HG03139 (cell line): ENCODE measurements at regions not wholly inside any gene's neighbourhood (a gene's known extent, or its start where the extent isn't known, plus 50 kb on each side); places are given as distances from the start of the nearest gene placed in this dataset.
"Not testable (repeated sequence)": the region's sequence is repeated elsewhere in the genome, so short reads cannot be mapped to it uniquely, and the experiment has no call there.

ENCODE experiments used
- ATAC-seq: cut with Tn5 transposase; IDR thresholded peaks from one replicate; pipeline ENCODE4 v1.9.1; 2021; ENCODE audit not compliant: unreplicated experiment

- no peak for ATAC-seq
Measured at GRCh38 chr20:58043236-58044140, 185.0 kb downstream of the ANKRD60 start.

DNA sequence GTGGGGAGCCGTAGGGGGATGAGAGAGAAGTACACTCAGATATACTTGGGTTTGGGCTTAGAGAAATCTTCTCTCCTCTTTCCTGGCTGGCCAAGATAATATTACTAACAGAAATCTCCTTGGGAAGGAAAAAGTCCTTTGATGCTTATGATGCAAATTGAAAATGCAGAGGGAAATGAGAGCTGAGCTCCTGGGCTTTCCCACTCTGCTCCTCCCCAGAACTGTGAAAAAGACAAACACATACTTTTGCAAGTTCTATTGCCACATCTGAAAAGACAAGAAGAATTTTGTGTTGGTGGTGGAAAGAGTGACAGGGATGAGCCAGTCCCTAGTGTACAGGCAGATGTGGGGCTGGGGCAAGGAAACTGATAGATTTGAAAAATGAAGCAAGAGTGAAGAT, 185.9 kb downstream of the ANKRD60 start:
- ATAC-seq = no peak

DNA sequence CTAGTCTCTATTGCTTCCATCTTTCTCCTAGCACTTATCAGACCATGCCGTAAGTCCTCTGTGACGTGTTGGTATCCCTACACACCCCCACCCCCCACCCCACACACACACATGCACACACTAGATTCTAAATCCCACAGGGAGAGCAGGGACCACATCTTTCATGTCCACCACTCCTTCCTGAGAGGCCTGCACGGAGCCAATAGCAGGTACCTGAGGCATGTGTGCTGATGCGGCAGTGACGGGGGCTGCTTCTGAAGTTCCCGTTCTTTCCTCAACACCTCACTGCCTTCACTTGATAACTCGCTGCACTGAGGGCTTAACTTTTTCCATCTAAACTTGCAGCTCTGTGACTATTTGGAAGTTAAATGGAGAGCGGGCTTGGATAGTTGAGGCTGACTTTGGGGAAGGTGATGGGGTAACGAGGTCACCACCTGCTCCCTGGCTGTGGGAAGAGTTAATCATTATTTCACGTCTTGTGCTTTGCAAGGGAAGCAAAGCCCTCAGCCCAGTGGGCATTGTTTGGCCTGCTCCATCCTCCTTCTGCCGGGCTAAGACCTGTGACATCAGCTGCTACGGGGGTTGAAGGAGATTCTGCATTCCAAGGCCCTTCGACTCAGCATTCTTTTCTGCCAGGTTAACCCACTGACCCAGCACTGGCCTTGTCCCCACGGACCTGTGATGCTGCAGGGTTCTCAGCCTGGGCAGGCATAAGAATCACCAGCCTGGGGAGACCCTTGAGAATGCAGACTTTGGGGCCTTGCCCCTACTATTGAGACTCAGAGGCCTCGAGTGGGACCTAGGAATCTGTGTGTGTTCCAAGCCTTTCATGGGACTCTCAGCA, 187.8 kb downstream of the ANKRD60 start:
- no peak for ATAC-seq

- no peak for ATAC-seq
Measured at GRCh38 chr20:58039274-58040092, 189.0 kb downstream of the ANKRD60 start.

DNA sequence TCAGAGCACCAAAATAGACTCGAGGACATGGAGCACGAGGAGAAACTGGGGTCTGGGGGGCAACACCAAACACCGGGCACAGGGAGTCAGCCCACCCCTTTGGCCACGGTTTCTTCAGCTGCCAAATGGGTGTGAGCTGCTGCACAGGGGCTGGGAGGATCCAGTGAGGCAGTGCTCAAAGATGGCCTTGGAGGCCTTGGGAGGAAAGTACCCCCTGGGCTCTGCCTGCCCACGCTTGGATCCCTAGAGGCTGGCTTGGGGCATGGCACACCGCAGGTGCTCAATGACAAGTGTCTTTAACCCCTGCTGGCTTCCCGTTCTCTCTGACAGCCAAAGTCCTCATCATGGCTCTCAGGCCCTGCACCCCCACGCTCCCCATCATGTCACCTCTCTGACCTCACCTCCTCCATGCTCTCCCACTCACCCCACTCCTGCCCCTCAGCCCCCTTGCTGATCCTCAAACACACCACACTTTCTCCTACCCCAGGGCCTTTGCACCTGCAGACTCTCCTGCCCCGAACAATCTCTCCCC, 190.3 kb downstream of the ANKRD60 start:
- ATAC-seq = no peak

GRCh38 chr20:58037631-58038030, 190.8 kb downstream of the ANKRD60 start:
- no peak for ATAC-seq

- no peak for ATAC-seq
Measured at GRCh38 chr20:58033026-58033536, 195.4 kb downstream of the ANKRD60 start.

DNA sequence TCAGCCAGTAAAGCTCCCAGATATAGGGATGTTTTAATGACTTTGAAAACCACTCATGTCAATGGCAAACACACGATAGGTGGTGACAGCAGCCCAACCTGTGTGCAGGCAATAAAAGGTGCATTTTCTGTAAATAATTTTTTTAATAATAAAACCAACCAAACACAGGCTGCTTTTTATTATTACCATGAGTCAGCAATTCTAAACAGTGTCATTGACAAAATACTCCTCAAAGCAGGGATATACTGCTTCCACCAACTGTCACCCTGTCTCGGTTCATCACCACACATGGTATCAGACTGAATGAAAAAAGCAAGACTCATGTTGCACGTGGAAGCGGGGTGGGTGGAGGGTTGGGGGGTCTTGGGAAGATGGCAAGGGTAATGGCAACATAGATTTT, 195.9 kb downstream of the ANKRD60 start:
- no peak for ATAC-seq

- ATAC-seq = not testable (repeated sequence)
Measured at GRCh38 chr20:58031350-58031749, 197.1 kb downstream of the ANKRD60 start.

- ATAC-seq = no peak
Measured at GRCh38 chr20:58028123-58028522, 200.3 kb downstream of the ANKRD60 start.

GRCh38 chr20:58026361-58026760, 202.1 kb downstream of the ANKRD60 start:
- ATAC-seq = no peak

DNA sequence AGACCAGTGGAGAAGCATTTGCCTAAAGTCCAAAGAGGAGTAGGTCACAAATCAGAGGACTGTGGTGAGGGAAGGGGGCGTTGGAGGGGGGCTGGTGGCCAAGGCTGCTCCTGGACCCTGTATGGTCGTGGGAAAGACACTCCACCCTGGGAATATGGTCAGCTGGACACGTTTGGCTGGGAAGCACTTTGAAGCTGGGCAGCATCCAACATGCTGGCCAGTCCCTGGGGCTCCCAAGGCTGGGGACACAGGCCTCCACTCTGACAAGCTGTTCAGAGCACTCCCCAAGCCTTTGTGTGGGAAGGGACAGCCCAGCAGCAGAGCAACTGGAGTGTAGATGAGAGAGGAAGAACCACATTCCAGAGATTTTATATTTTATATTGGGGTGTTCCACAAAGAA, 203.2 kb downstream of the ANKRD60 start:
- ATAC-seq = no peak

GRCh38 chr20:58024241-58024721, 204.2 kb downstream of the ANKRD60 start:
- no peak for ATAC-seq

DNA sequence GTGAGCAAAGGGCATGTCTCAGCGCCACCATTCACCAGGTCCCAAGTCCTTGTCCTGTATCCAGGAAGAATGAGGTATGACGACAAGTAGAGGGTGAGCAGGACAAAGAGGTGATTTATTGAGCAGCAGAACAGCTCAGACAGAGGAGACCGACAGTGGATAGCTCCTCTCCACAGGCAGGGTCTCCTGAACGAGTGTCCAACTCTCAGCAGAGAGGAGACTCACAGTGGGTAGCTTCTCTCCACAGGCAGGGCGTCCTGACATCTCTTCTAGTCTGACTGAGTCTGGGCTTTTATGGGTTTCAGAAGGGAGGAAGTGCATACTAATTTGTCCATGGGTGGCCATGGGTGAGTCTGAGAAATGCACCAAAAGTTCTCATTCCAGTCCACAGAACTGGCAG, 204.7 kb downstream of the ANKRD60 start:
- ATAC-seq = no peak

DNA sequence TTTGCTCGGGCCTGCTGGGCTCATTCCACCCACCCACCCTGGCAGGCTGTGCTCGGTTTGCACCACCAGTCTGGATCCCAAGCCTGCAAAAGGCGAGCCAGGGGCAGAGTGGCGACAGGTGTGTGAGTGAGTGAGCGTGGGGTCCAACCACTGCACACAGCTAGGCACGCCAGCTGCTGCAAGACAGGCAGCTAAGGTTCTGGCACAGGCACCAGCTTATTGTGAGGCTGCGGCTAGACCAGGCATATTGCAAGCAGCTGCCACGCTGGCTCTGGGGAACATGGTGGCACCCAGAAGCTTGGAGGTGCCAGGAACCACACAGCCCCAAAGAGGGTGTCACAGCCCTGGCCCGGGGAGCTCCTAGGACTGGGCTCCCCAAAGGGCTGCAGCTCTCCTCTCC, 205.1 kb downstream of the ANKRD60 start:
- no peak for ATAC-seq

DNA sequence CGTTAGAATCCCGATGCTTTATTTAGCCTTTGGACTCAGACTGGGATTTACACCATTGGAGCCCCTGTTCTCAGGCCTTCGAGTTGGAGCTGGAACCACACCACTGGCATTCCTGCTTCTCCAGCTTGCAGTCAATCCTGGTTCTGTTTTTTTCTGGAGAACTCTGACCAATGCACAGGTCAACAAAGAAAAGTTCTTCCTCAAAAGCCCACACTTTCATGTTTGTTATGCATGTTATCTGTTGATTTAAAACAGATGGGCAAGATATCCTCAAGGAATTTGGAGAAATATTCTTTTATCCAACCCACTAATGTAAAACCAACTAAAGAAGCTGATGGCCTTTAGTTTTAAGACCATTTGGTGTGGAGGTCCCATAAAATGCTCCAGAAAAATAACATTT, 205.7 kb downstream of the ANKRD60 start:
- no peak for ATAC-seq

- no peak for ATAC-seq
Measured at GRCh38 chr20:58021481-58021880, 207.0 kb downstream of the ANKRD60 start.

DNA sequence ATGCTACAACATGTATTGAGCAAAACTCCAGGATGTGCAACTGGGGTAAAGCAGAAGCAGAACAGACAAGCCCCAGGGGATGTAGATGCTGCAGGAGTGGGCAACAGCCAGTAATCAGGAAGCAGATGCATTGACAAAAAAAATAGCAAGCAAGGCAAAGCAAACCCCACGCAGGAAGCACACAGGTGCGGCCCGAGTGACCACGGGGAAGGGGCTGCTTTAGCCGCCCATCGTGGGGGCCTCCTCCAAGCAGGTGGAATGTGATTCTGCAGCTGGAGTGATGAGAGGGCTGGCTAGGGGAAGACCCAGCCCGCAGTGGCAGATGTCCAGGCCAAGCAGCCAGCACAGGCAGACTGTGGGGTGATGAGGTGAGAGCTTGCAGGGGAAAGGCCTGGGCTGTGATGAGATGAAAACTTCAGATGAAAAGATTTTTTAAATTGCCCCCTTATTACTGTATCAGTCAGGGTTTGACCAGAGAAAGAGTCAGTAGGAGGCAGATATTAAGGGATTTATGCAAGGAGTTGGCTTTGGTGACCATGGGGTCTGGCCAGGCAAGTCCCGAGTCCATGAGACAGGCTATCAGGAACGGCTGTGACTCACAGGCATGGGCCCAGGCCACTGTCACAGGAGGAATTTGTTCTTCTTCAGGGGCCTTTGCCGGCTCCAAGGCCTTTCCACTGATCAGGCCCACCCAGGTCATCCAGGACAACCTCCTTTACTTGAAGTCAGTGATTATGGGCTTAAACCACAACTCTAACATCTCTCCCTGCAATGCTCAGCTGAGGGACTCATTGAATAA, 207.6 kb downstream of the ANKRD60 start:
- no peak for ATAC-seq

GRCh38 chr20:58019850-58020625, 208.4 kb downstream of the ANKRD60 start:
- ATAC-seq = no peak
